ENCODE measurements at regions not wholly inside any gene's neighbourhood (a gene's known extent, or its start where the extent isn't known, plus 50 kb on each side); places are given as distances from the start of the nearest gene placed in this dataset.
"Not testable (repeated sequence)": the region's sequence is repeated elsewhere in the genome, so short reads cannot be mapped to it uniquely, and the experiment has no call there.

- H3K4me1 ChIP-seq (ENCODE audit: control insufficient read depth in 3 of 3, insufficient read depth in 2 of 3, low read depth in 1 of 3, low read length in 2 of 3), result no peaks in the 10 kb centered on the region
- 72 to 83% (median 76%) methylated on average over 3 of the region's 3 CpGs for WGBS, 3 donors
- DNase-seq (no peak), FAIRE-seq (no peak)
- H3K36me3 ChIP-seq (ENCODE audit: control insufficient read depth in 3 of 3, insufficient read depth in 2 of 3, low read depth in 1 of 3, low read length in 3 of 3), result no peaks in the 10 kb centered on the region
- H3K27me3 ChIP-seq (ENCODE audit: control insufficient read depth in 3 of 3, insufficient read depth in 3 of 3, low read length in 3 of 3), result no peaks in the 10 kb centered on the region
- H3K4me3 ChIP-seq (ENCODE audit: low read depth in 1 of 3, low read length in 3 of 3), result no peak overlapping the region
- H3K9me3 ChIP-seq (ENCODE audit: control insufficient read depth in 2 of 2, insufficient read depth in 1 of 2, low read depth in 1 of 2, low read length in 1 of 2), result no peaks in the 10 kb centered on the region
- no peak overlapping the region for H3K27ac ChIP-seq (ENCODE audit: low read depth in 1 of 3, low read length in 2 of 3)
These were observed 816.6 kb upstream of the CDH6 start for GRCh38 chr5:30376848-30377247.

DNA sequence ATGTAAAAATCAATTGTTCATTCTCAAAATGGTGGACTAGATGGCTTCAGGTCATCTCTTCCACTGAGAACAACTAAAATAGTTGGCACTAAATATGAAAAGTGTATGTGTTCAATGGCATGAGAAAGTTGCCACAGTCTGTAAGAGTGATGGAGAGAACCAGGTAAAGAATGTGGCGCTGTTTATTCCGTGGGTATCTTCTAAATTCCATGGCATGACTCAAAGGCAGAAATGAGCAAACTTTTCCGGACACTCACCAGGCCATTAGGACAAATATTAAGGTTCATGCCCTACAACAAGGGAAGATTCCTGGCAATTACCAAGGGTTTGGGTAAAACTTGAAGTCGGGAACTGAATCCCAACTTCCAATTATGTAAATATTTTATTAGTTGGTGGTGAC is 825.4 kb upstream of the CDH6 start:
- FAIRE-seq (no peak), DNase-seq (no peak)
- Histone ChIP-seq H3K9me3 (ENCODE audit: control insufficient read depth in 2 of 2, insufficient read depth in 1 of 2, low read depth in 1 of 2, low read length in 1 of 2) (peaks cover 0 to 11% of the 10 kb centered on the region in 2 donors), H3K27me3 (ENCODE audit: control insufficient read depth in 3 of 3, insufficient read depth in 3 of 3, low read length in 3 of 3) (no peaks in the 10 kb centered on the region), H3K4me3 (ENCODE audit: low read depth in 1 of 3, low read length in 3 of 3) (no peak overlapping the region), H3K36me3 (ENCODE audit: control insufficient read depth in 3 of 3, insufficient read depth in 2 of 3, low read depth in 1 of 3, low read length in 3 of 3) (no peaks in the 10 kb centered on the region), H3K27ac (ENCODE audit: low read depth in 1 of 3, low read length in 2 of 3) (no peak overlapping the region), H3K4me1 (ENCODE audit: control insufficient read depth in 3 of 3, insufficient read depth in 2 of 3, low read depth in 1 of 3, low read length in 2 of 3) (no peaks in the 10 kb centered on the region)
- 70 to 88% (median 80%) methylated on average over 4 of the region's 4 CpGs for WGBS, 3 donors

DNA sequence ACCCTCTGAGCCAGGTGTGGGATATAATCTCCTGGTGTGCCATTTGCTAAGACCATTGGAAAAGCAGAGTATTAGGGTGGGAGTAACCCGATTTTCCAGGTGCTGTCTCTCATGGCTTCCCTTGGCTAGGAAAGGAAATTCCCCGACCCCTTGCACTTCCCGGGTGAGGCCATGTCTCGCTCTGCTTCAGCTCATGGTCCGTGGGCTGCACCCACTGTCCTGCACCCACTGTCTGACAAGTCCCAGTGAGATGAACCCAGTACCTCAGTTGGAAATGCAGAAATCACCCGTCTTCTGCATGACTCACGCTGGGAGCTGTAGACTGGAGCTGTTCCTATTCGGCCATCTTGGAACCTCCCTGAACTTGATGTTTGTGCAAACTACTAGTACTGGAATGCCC is 828.5 kb upstream of the CDH6 start:
- not testable (repeated sequence) for H3K4me1 ChIP-seq (ENCODE audit: control insufficient read depth in 3 of 3, insufficient read depth in 2 of 3, low read depth in 1 of 3, low read length in 2 of 3); DNase-seq; H3K27me3 ChIP-seq (ENCODE audit: control insufficient read depth in 3 of 3, insufficient read depth in 3 of 3, low read length in 3 of 3); H3K36me3 ChIP-seq (ENCODE audit: control insufficient read depth in 3 of 3, insufficient read depth in 2 of 3, low read depth in 1 of 3, low read length in 3 of 3); H3K27ac ChIP-seq (ENCODE audit: low read depth in 1 of 3, low read length in 2 of 3); H3K4me3 ChIP-seq (ENCODE audit: low read depth in 1 of 3, low read length in 3 of 3); FAIRE-seq
- peaks cover 0 to 11% of the 10 kb centered on the region in 2 donors for H3K9me3 ChIP-seq (ENCODE audit: control insufficient read depth in 2 of 2, insufficient read depth in 1 of 2, low read depth in 1 of 2, low read length in 1 of 2)
- WGBS, 3 donors, result 84 to 90% (median 86%) methylated on average over 8 of the region's 8 CpGs

DNA sequence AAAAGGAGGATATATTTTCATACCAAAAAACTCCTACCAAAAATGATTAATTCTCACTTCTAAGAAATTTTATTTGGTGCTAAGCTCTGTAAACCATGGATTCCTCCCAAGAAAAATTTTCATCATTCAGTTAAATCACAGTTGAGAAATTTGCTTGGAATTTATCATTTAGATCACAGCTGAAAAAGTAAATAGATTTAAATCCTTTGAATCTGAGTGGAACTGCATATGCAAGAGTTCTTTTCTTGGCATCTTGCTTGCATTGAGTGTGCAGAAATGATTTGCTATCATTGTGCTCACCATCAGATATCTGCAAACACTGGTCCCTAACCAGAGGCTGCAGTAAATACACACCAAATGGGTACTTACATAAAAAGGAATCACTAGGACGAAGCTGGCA is 836.1 kb upstream of the CDH6 start:
- WGBS, 3 donors, result 76 to 86% (median 85%) methylated on average over 1 of the region's 1 CpG
- H3K27me3 ChIP-seq (ENCODE audit: control insufficient read depth in 3 of 3, insufficient read depth in 3 of 3, low read length in 3 of 3), result no peaks in the 10 kb centered on the region
- no peaks in the 10 kb centered on the region for H3K36me3 ChIP-seq (ENCODE audit: control insufficient read depth in 3 of 3, insufficient read depth in 2 of 3, low read depth in 1 of 3, low read length in 3 of 3)
- H3K4me1 ChIP-seq (ENCODE audit: control insufficient read depth in 3 of 3, insufficient read depth in 2 of 3, low read depth in 1 of 3, low read length in 2 of 3), result no peaks in the 10 kb centered on the region
- H3K9me3 ChIP-seq (ENCODE audit: control insufficient read depth in 2 of 2, insufficient read depth in 1 of 2, low read depth in 1 of 2, low read length in 1 of 2), result no peaks in the 10 kb centered on the region
- H3K27ac ChIP-seq (ENCODE audit: low read depth in 1 of 3, low read length in 2 of 3), result no peak overlapping the region
- DNase-seq (no peak), FAIRE-seq (no peak)
- no peak overlapping the region for H3K4me3 ChIP-seq (ENCODE audit: low read depth in 1 of 3, low read length in 3 of 3)

DNA sequence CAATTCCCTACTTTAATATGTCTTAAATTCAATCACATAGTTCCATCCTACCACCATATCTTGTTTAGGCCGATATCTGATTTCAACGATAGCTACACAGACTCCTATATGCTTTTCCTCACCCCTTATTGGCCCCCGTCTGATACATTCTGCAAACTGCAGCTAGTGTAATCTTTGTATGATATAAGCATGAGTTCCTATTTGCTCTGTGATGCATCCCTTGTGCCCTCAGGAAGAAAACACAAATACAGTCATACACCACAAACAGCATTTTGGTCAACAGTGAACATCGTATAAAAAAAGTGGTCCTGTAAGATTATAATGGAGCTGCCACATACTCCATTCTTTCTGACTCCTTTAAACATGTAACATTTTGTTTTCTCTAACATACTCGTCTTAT is 837.8 kb upstream of the CDH6 start:
- no peak overlapping the region for H3K4me3 ChIP-seq (ENCODE audit: low read depth in 1 of 3, low read length in 3 of 3)
- H3K9me3 ChIP-seq (ENCODE audit: control insufficient read depth in 2 of 2, insufficient read depth in 1 of 2, low read depth in 1 of 2, low read length in 1 of 2), result no peaks in the 10 kb centered on the region
- no peaks in the 10 kb centered on the region for H3K4me1 ChIP-seq (ENCODE audit: control insufficient read depth in 3 of 3, insufficient read depth in 2 of 3, low read depth in 1 of 3, low read length in 2 of 3)
- WGBS, 3 donors, result 70 to 80% (median 71%) methylated on average over 5 of the region's 5 CpGs
- DNase-seq, result no peak
- H3K36me3 ChIP-seq (ENCODE audit: control insufficient read depth in 3 of 3, insufficient read depth in 2 of 3, low read depth in 1 of 3, low read length in 3 of 3), result no peaks in the 10 kb centered on the region
- no peak for FAIRE-seq
- H3K27me3 ChIP-seq (ENCODE audit: control insufficient read depth in 3 of 3, insufficient read depth in 3 of 3, low read length in 3 of 3), result no peaks in the 10 kb centered on the region
- no peak overlapping the region for H3K27ac ChIP-seq (ENCODE audit: low read depth in 1 of 3, low read length in 2 of 3)

GRCh38 chr5:30347858-30348257 is 845.6 kb upstream of the CDH6 start:
- 54 to 72% (median 61%) methylated on average over 3 of the region's 3 CpGs for WGBS, 3 donors

GRCh38 chr5:30345539-30346345 is 847.7 kb upstream of the CDH6 start:
- not testable (repeated sequence) for H3K9me3 ChIP-seq (ENCODE audit: control insufficient read depth in 2 of 2, insufficient read depth in 1 of 2, low read depth in 1 of 2, low read length in 1 of 2); H3K4me3 ChIP-seq (ENCODE audit: low read depth in 1 of 3, low read length in 3 of 3); H3K36me3 ChIP-seq (ENCODE audit: control insufficient read depth in 3 of 3, insufficient read depth in 2 of 3, low read depth in 1 of 3, low read length in 3 of 3); DNase-seq; H3K27ac ChIP-seq (ENCODE audit: low read depth in 1 of 3, low read length in 2 of 3); FAIRE-seq; H3K4me1 ChIP-seq (ENCODE audit: control insufficient read depth in 3 of 3, insufficient read depth in 2 of 3, low read depth in 1 of 3, low read length in 2 of 3); H3K27me3 ChIP-seq (ENCODE audit: control insufficient read depth in 3 of 3, insufficient read depth in 3 of 3, low read length in 3 of 3)
- WGBS, 3 donors, result 70 to 74% (median 70%) methylated on average over 29 to 50 of the region's 50 CpGs

More at GRCh38 chr5:30347858-30348257, 845.6 kb upstream of the CDH6 start:
- Histone ChIP-seq H3K27me3 (ENCODE audit: control insufficient read depth in 3 of 3, insufficient read depth in 3 of 3, low read length in 3 of 3) (no peaks in the 10 kb centered on the region), H3K27ac (ENCODE audit: low read depth in 1 of 3, low read length in 2 of 3) (no peak overlapping the region), H3K9me3 (ENCODE audit: control insufficient read depth in 2 of 2, insufficient read depth in 1 of 2, low read depth in 1 of 2, low read length in 1 of 2) (no peaks in the 10 kb centered on the region), H3K4me1 (ENCODE audit: control insufficient read depth in 3 of 3, insufficient read depth in 2 of 3, low read depth in 1 of 3, low read length in 2 of 3) (no peaks in the 10 kb centered on the region), H3K36me3 (ENCODE audit: control insufficient read depth in 3 of 3, insufficient read depth in 2 of 3, low read depth in 1 of 3, low read length in 3 of 3) (no peaks in the 10 kb centered on the region), H3K4me3 (ENCODE audit: low read depth in 1 of 3, low read length in 3 of 3) (no peak overlapping the region)
- DNase-seq (no peak), FAIRE-seq (no peak)

DNA sequence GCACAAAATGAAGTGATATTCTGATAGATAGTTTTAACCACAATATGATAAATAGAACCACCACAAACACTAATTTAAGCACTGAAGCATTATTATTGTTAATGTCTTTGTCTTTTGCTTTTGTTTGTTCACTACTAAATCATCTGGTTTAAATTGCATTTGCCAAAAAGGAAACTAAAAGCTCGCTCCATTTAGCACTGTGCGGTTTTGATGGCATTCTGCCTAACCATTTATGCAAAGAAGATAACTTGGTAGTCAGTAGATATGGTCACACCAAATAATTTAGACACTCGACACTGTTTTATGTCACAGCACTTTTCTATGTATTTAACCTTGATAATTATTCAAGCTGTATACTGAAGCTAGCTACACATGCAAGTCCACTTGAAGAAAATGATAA is 849.8 kb upstream of the CDH6 start:
- H3K27ac ChIP-seq (ENCODE audit: low read depth in 1 of 3, low read length in 2 of 3), result no peak overlapping the region
- DNase-seq, result no peak
- H3K4me1 ChIP-seq (ENCODE audit: control insufficient read depth in 3 of 3, insufficient read depth in 2 of 3, low read depth in 1 of 3, low read length in 2 of 3), result no peaks in the 10 kb centered on the region
- no peak for FAIRE-seq
- WGBS, 3 donors, result 64 to 78% (median 67%) methylated on average over 3 of the region's 3 CpGs
- H3K9me3 ChIP-seq (ENCODE audit: control insufficient read depth in 2 of 2, insufficient read depth in 1 of 2, low read depth in 1 of 2, low read length in 1 of 2), result no peaks in the 10 kb centered on the region
- H3K36me3 ChIP-seq (ENCODE audit: control insufficient read depth in 3 of 3, insufficient read depth in 2 of 3, low read depth in 1 of 3, low read length in 3 of 3), result no peaks in the 10 kb centered on the region
- no peak overlapping the region for H3K4me3 ChIP-seq (ENCODE audit: low read depth in 1 of 3, low read length in 3 of 3)
- no peaks in the 10 kb centered on the region for H3K27me3 ChIP-seq (ENCODE audit: control insufficient read depth in 3 of 3, insufficient read depth in 3 of 3, low read length in 3 of 3)

GRCh38 chr5:30341466-30341865 is 852.0 kb upstream of the CDH6 start:
- DNase-seq (no peak), FAIRE-seq (peak; percentile 49)
- Histone ChIP-seq H3K36me3 (ENCODE audit: control insufficient read depth in 3 of 3, insufficient read depth in 2 of 3, low read depth in 1 of 3, low read length in 3 of 3) (no peaks in the 10 kb centered on the region), H3K9me3 (ENCODE audit: control insufficient read depth in 2 of 2, insufficient read depth in 1 of 2, low read depth in 1 of 2, low read length in 1 of 2) (no peaks in the 10 kb centered on the region), H3K4me3 (ENCODE audit: low read depth in 1 of 3, low read length in 3 of 3) (no peak overlapping the region), H3K27me3 (ENCODE audit: control insufficient read depth in 3 of 3, insufficient read depth in 3 of 3, low read length in 3 of 3) (no peaks in the 10 kb centered on the region), H3K27ac (ENCODE audit: low read depth in 1 of 3, low read length in 2 of 3) (no peak overlapping the region), H3K4me1 (ENCODE audit: control insufficient read depth in 3 of 3, insufficient read depth in 2 of 3, low read depth in 1 of 3, low read length in 2 of 3) (no peaks in the 10 kb centered on the region)
- WGBS, 3 donors, result 44 to 53% (median 50%) methylated on average over 3 of the region's 3 CpGs

Measured in small intestine (tissue), 7 donors.